GM23248 (cell line): ENCODE measurements at regions not wholly inside any gene's neighbourhood (a gene's known extent, or its start where the extent isn't known, plus 50 kb on each side); places are given as distances from the start of the nearest gene placed in this dataset.

ENCODE experiments used
- EZH2 ChIP-seq: fragments of 200-600 bp; sonication (generic); IDR thresholded peaks from 2 replicates; pipeline ENCODE4 v1.6.1; 2018; ENCODE audit warnings: antibody characterized with exemption, mild to moderate bottlenecking; ENCODE audit not compliant: insufficient read depth, poor library complexity, severe bottlenecking
- EZH2phosphoT487 ChIP-seq: fragments of 200-600 bp; sonication (generic); IDR thresholded peaks from 2 replicates; pipeline ENCODE4 v1.6.1; 2018; ENCODE audit warnings: antibody characterized with exemption, moderate library complexity, mild to moderate bottlenecking, low read depth; ENCODE audit not compliant: insufficient read depth

- TF ChIP-seq EZH2phosphoT487 (no peak), EZH2 (no peak)
These were observed 59.9 kb upstream of the GATA6 start for GRCh38 chr18:22109535-22109934.
